ENCODE measurements at regions not wholly inside any gene's neighbourhood (a gene's known extent, or its start where the extent isn't known, plus 50 kb on each side); places are given as distances from the start of the nearest gene placed in this dataset.

- no peak overlapping the region for H2AFZ ChIP-seq (ENCODE audit: low read length)
- no peaks in the 10 kb centered on the region for H3K79me2 ChIP-seq (ENCODE audit: insufficient read depth, low read length)
- H3K27me3 ChIP-seq (ENCODE audit: insufficient read depth, low read length), result no peaks in the 10 kb centered on the region
- H4K5ac ChIP-seq (ENCODE audit: insufficient read length, low read depth, low read length), result no peak overlapping the region
- H3K4me2 ChIP-seq (ENCODE audit: insufficient read depth, insufficient read length, low read length), result no peak overlapping the region
- no peaks in the 10 kb centered on the region for H3K9me3 ChIP-seq (ENCODE audit: control insufficient read depth, low read depth, low read length)
- no peak overlapping the region for H2BK120ac ChIP-seq (ENCODE audit: low read depth, low read length, poor library complexity, severe bottlenecking)
- H3T11ph ChIP-seq (ENCODE audit: low read length), result no peak overlapping the region
- no peak overlapping the region for H3K9ac ChIP-seq (ENCODE audit: extremely low read depth, insufficient read length, low read length)
- Mint-ChIP-seq H3K36me3 (ENCODE audit: insufficient read depth in 1 of 3, low read depth in 3 of 3) (no peaks in the 10 kb centered on the region; a peak in 1 of 7 replicates), H3K9me3 (no peaks in the 10 kb centered on the region), H3K4me1 (peaks cover 13 to 17% of the 10 kb centered on the region in 2 experiments), H3K4me3 (no peak overlapping the region), H3K27ac (no peak overlapping the region), H3K27me3 (ENCODE audit: low read depth) (peaks cover 2% of the 10 kb centered on the region; the same call in 1 of the 2 replicates)
- H3K23ac ChIP-seq (ENCODE audit: insufficient read length, low read depth, low read length), result no peak overlapping the region
- no peak overlapping the region for H3K27ac ChIP-seq (ENCODE audit: insufficient read length, low read depth, low read length)
- no peaks in the 10 kb centered on the region for H4K20me1 ChIP-seq (ENCODE audit: control insufficient read depth, insufficient read depth, insufficient read length)
- H2BK15ac ChIP-seq (ENCODE audit: low read depth, low read length), result no peak overlapping the region
- H3K4me1 ChIP-seq (ENCODE audit: insufficient read depth, low read length), result no peaks in the 10 kb centered on the region
- no peak for TF ChIP-seq CTCF (conservative IDR thresholded peaks at IDR 0.05)
- H2AK5ac ChIP-seq (ENCODE audit: insufficient read length, low read length), result no peak overlapping the region
- H3K4ac ChIP-seq (ENCODE audit: low read depth, low read length), result no peak overlapping the region
- no CpG with 5 or more reads among the region's 4 CpGs for WGBS (ENCODE audit: extremely low coverage, insufficient read length, low lambda C conversion rate)
- H2BK20ac ChIP-seq (ENCODE audit: low read depth, low read length, poor library complexity, severe bottlenecking), result no peak overlapping the region
- no peak overlapping the region for H3K14ac ChIP-seq (ENCODE audit: insufficient read depth, low read length)
- H2BK12ac ChIP-seq (ENCODE audit: insufficient read length, low read depth, low read length), result peak overlapping the region; percentile 4
- DNase-seq, result no peak
- H3K56ac ChIP-seq (ENCODE audit: insufficient read length, low read depth, low read length), result no peak overlapping the region
- no peaks in the 10 kb centered on the region for H3K79me1 ChIP-seq (ENCODE audit: insufficient read depth, low read depth, low read length, poor library complexity, severe bottlenecking)
- H2BK5ac ChIP-seq (ENCODE audit: insufficient read length, low read length), result no peak overlapping the region
- no peak overlapping the region for H4K91ac ChIP-seq (ENCODE audit: insufficient read length, low read depth, low read length)
- H4K8ac ChIP-seq (replicated peaks; ENCODE audit: insufficient read length, low read depth, low read length), result no peak overlapping the region
- H3K23me2 ChIP-seq (ENCODE audit: insufficient read length, low read depth, low read length, poor library complexity, severe bottlenecking), result no peaks in the 10 kb centered on the region
- no peak overlapping the region for H3K18ac ChIP-seq (ENCODE audit: insufficient read length, low read depth, low read length)
Measured at GRCh38 chr4:98746936-98747335, 88.5 kb upstream of the TSPAN5 start.

All from H9 (cell line).